ENCODE measurements at regions not wholly inside any gene's neighbourhood (a gene's known extent, or its start where the extent isn't known, plus 50 kb on each side); places are given as distances from the start of the nearest gene placed in this dataset.

- no peaks in the 10 kb centered on the region for H3K36me3 ChIP-seq
- H3K27me3 ChIP-seq: peaks cover 8% of the 10 kb centered on the region
- H3K4me3 ChIP-seq: no peak overlapping the region
- TF ChIP-seq POLR2AphosphoS5 (IDR thresholded peaks at IDR 0.05) (no peak), POLR2A (IDR thresholded peaks at IDR 0.05) (no peak), EP300 (IDR thresholded peaks at IDR 0.05; ENCODE audit: low read depth) (no peak)
- TF ChIP-seq, protein P1, sequence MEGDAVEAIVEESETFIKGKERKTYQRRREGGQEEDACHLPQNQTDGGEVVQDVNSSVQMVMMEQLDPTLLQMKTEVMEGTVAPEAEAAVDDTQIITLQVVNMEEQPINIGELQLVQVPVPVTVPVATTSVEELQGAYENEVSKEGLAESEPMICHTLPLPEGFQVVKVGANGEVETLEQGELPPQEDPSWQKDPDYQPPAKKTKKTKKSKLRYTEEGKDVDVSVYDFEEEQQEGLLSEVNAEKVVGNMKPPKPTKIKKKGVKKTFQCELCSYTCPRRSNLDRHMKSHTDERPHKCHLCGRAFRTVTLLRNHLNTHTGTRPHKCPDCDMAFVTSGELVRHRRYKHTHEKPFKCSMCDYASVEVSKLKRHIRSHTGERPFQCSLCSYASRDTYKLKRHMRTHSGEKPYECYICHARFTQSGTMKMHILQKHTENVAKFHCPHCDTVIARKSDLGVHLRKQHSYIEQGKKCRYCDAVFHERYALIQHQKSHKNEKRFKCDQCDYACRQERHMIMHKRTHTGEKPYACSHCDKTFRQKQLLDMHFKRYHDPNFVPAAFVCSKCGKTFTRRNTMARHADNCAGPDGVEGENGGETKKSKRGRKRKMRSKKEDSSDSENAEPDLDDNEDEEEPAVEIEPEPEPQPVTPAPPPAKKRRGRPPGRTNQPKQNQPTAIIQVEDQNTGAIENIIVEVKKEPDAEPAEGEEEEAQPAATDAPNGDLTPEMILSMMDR (IDR thresholded peaks at IDR 0.05): no peak
- intact Hi-C loops (cut with DNase I; ENCODE audit: low total_unique reads): no loop called here
- no peaks in the 10 kb centered on the region for H3K4me1 ChIP-seq
- in situ Hi-C loops (cut with MboI; ENCODE audit: low pct_ligation_motif_present in 1 of 4, low pct_unique_long_range_greater_than_20kb in 1 of 4, low sequenced_read_pairs in 3 of 4): no loop called here
- DNase-seq: no peak
- H3K9me3 ChIP-seq: no peaks in the 10 kb centered on the region
- WGBS, 2 donors (ENCODE audit: low coverage in 1 of 2): 69 to 78% methylated on average over 4 of the region's 4 CpGs
- H3K27ac ChIP-seq: no peak overlapping the region
These were observed 112.4 kb upstream of the TLR3 start for GRCh38 chr4:185956544-185956940.

GRCh38 chr4:185958094-185958747, 110.7 kb upstream of the TLR3 start:
- 63 to 88% methylated on average over 1 to 3 of the region's 3 CpGs for WGBS, 2 donors (ENCODE audit: low coverage in 1 of 2)
- in situ Hi-C loops (cut with MboI; ENCODE audit: low pct_ligation_motif_present in 1 of 4, low pct_unique_long_range_greater_than_20kb in 1 of 4, low sequenced_read_pairs in 3 of 4): no loop called here

GRCh38 chr4:185965426-185966384, 103.3 kb upstream of the TLR3 start:
- DNase-seq: no peak
- Histone ChIP-seq H3K9me3 (no peaks in the 10 kb centered on the region), H3K36me3 (no peaks in the 10 kb centered on the region), H3K27ac (no peak overlapping the region), H3K4me1 (no peaks in the 10 kb centered on the region), H3K27me3 (no peaks in the 10 kb centered on the region), H3K4me3 (no peak overlapping the region)
- WGBS, 2 donors (ENCODE audit: low coverage in 1 of 2): 78 to 100% methylated on average over 4 to 15 of the region's 15 CpGs
- TF ChIP-seq, protein P1 (IDR thresholded peaks at IDR 0.05): no peak
- TF ChIP-seq EP300 (IDR thresholded peaks at IDR 0.05; ENCODE audit: low read depth) (no peak), POLR2A (IDR thresholded peaks at IDR 0.05) (no peak), POLR2AphosphoS5 (IDR thresholded peaks at IDR 0.05) (no peak)
- intact Hi-C loops (cut with DNase I; ENCODE audit: low total_unique reads): no loop called here
- in situ Hi-C loops (cut with MboI; ENCODE audit: low pct_ligation_motif_present in 1 of 4, low pct_unique_long_range_greater_than_20kb in 1 of 4, low sequenced_read_pairs in 3 of 4): no loop called here

More at GRCh38 chr4:185958094-185958747, 110.7 kb upstream of the TLR3 start:
- Histone ChIP-seq H3K27ac (no peak overlapping the region), H3K4me3 (no peak overlapping the region), H3K4me1 (no peaks in the 10 kb centered on the region), H3K27me3 (peaks cover 8% of the 10 kb centered on the region), H3K9me3 (no peaks in the 10 kb centered on the region), H3K36me3 (no peaks in the 10 kb centered on the region)
- intact Hi-C loops (cut with DNase I; ENCODE audit: low total_unique reads): no loop called here
- TF ChIP-seq, protein P1 (IDR thresholded peaks at IDR 0.05): no peak
- TF ChIP-seq EP300 (IDR thresholded peaks at IDR 0.05; ENCODE audit: low read depth) (no peak), POLR2A (IDR thresholded peaks at IDR 0.05) (no peak), POLR2AphosphoS5 (IDR thresholded peaks at IDR 0.05) (no peak)
- no peak for DNase-seq

GRCh38 chr4:185966549-185966948, 102.4 kb upstream of the TLR3 start:
- WGBS, 2 donors (ENCODE audit: low coverage in 1 of 2): 87 to 89% methylated on average over 3 to 8 of the region's 8 CpGs
- no peaks in the 10 kb centered on the region for H3K27me3 ChIP-seq
- TF ChIP-seq, protein P1 (IDR thresholded peaks at IDR 0.05): no peak
- TF ChIP-seq POLR2AphosphoS5 (IDR thresholded peaks at IDR 0.05) (no peak), EP300 (IDR thresholded peaks at IDR 0.05; ENCODE audit: low read depth) (no peak), POLR2A (IDR thresholded peaks at IDR 0.05) (no peak)

More at GRCh38 chr4:185966549-185966948, 102.4 kb upstream of the TLR3 start:
- intact Hi-C loops (cut with DNase I; ENCODE audit: low total_unique reads) (no loop called here), in situ Hi-C loops (cut with MboI; ENCODE audit: low pct_ligation_motif_present in 1 of 4, low pct_unique_long_range_greater_than_20kb in 1 of 4, low sequenced_read_pairs in 3 of 4) (no loop called here)
- Histone ChIP-seq H3K4me3 (no peak overlapping the region), H3K9me3 (no peaks in the 10 kb centered on the region), H3K4me1 (no peaks in the 10 kb centered on the region), H3K27ac (no peak overlapping the region), H3K36me3 (no peaks in the 10 kb centered on the region)
- no peak for DNase-seq
